Muscle layer of duodenum (tissue), 2 donors: ENCODE measurements at regions not wholly inside any gene's neighbourhood (a gene's known extent, or its start where the extent isn't known, plus 50 kb on each side); places are given as distances from the start of the nearest gene placed in this dataset.

Experiments used
- H3K27ac ChIP-seq: one replicate; pipeline ENCODE4 v1.7.0; 2013; ENCODE audit warnings: mild to moderate bottlenecking, low read length
- H3K27me3 ChIP-seq: one replicate; pipeline ENCODE4 v1.7.0; 2013; ENCODE audit warnings: low read depth, mild to moderate bottlenecking, control low read depth, low read length
- H3K36me3 ChIP-seq, 2 donors: one replicate each; pipeline ENCODE4 v1.7.0; 2013; ENCODE audit warnings: low read length in 2 of 2, control low read depth in 1 of 2, mild to moderate bottlenecking in 1 of 2; ENCODE audit not compliant: insufficient read depth in 2 of 2, control insufficient read depth in 1 of 2
- H3K4me1 ChIP-seq, 2 donors: one replicate each; pipeline ENCODE4 v1.7.0; 2013; ENCODE audit warnings: low read length in 2 of 2, mild to moderate bottlenecking in 2 of 2, control low read depth in 1 of 2, moderate library complexity in 1 of 2; ENCODE audit not compliant: insufficient read depth in 2 of 2, control insufficient read depth in 1 of 2
- H3K4me3 ChIP-seq, 2 donors: one replicate each; pipeline ENCODE4 v1.7.0; 2013; ENCODE audit warnings: low read length in 2 of 2, low read depth in 1 of 2, mild to moderate bottlenecking in 1 of 2
- H3K9me3 ChIP-seq, 2 donors: one replicate each; pipeline ENCODE4 v1.7.0; 2013; ENCODE audit warnings: low read length in 2 of 2, control low read depth in 1 of 2, mild to moderate bottlenecking in 1 of 2; ENCODE audit not compliant: control insufficient read depth in 1 of 2
- donor health status: healthy.

- no peaks in the 10 kb centered on the region for H3K27me3 ChIP-seq
- no peak overlapping the region for H3K4me3 ChIP-seq
- peaks cover 0 to 4% of the 10 kb centered on the region in 2 donors for H3K4me1 ChIP-seq
- H3K27ac ChIP-seq = no peak overlapping the region
- no peaks in the 10 kb centered on the region for H3K9me3 ChIP-seq
- no peaks in the 10 kb centered on the region for H3K36me3 ChIP-seq
Measured at GRCh38 chr1:168782559-168783116, 53.6 kb upstream of the DPT start.

- Histone ChIP-seq H3K4me1 (peaks cover 0 to 4% of the 10 kb centered on the region in 2 donors), H3K9me3 (no peaks in the 10 kb centered on the region), H3K27me3 (no peaks in the 10 kb centered on the region), H3K27ac (peak overlapping the region; percentile 22), H3K36me3 (no peaks in the 10 kb centered on the region), H3K4me3 (no peak overlapping the region)
Measured at GRCh38 chr1:168783458-168784210, 54.6 kb upstream of the DPT start.

- H3K4me1 ChIP-seq = peaks cover 0 to 4% of the 10 kb centered on the region in 2 donors
- H3K27me3 ChIP-seq = no peaks in the 10 kb centered on the region
- no peak overlapping the region for H3K4me3 ChIP-seq
- H3K36me3 ChIP-seq = no peaks in the 10 kb centered on the region
- no peaks in the 10 kb centered on the region for H3K9me3 ChIP-seq
- H3K27ac ChIP-seq = no peak overlapping the region
Measured at GRCh38 chr1:168786476-168787330, 57.7 kb upstream of the DPT start.

GRCh38 chr1:168788258-168788657 is 59.3 kb upstream of the DPT start:
- Histone ChIP-seq H3K4me1 (peaks cover 0 to 3% of the 10 kb centered on the region in 2 donors), H3K27ac (no peak overlapping the region), H3K36me3 (no peaks in the 10 kb centered on the region), H3K9me3 (no peaks in the 10 kb centered on the region), H3K4me3 (no peak overlapping the region), H3K27me3 (no peaks in the 10 kb centered on the region)

GRCh38 chr1:168789501-168789900 is 60.5 kb upstream of the DPT start:
- Histone ChIP-seq H3K27ac (no peak overlapping the region), H3K9me3 (no peaks in the 10 kb centered on the region), H3K36me3 (no peaks in the 10 kb centered on the region), H3K4me1 (no peaks in the 10 kb centered on the region), H3K4me3 (no peak overlapping the region), H3K27me3 (no peaks in the 10 kb centered on the region)

- H3K27me3 ChIP-seq = no peaks in the 10 kb centered on the region
- no peak overlapping the region for H3K4me3 ChIP-seq
- no peak overlapping the region for H3K27ac ChIP-seq
- no peaks in the 10 kb centered on the region for H3K36me3 ChIP-seq
- H3K9me3 ChIP-seq = no peaks in the 10 kb centered on the region
- H3K4me1 ChIP-seq = no peaks in the 10 kb centered on the region
Measured at GRCh38 chr1:168792142-168792541, 63.1 kb upstream of the DPT start.

DNA sequence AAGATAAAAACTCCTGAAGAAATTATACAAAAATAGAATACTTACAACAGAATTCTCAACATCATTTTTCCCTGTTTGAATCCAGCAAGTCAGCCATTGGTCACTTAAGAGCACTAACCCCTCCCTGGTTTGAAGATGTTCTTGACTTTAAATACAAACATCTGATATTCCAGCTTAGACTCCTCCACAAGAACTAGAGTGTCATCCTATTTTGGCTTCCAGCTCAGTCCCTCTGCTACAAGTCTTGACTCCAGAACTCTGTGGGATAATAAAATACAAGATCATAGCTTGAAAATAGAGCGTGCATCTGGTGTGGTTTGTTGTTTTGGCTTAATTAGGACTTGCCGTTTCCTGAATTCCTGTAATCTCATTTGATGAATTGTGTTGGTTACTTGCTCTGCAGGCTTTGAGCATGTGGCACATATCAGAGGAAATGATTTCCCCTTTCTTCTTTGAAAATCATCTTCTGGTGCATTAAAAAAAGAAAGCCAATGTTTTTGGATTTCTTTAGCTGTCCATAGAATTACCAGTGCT is 63.7 kb upstream of the DPT start:
- Histone ChIP-seq H3K4me1 (no peaks in the 10 kb centered on the region), H3K27me3 (no peaks in the 10 kb centered on the region), H3K36me3 (no peaks in the 10 kb centered on the region), H3K4me3 (no peak overlapping the region), H3K27ac (no peak overlapping the region), H3K9me3 (no peaks in the 10 kb centered on the region)

DNA sequence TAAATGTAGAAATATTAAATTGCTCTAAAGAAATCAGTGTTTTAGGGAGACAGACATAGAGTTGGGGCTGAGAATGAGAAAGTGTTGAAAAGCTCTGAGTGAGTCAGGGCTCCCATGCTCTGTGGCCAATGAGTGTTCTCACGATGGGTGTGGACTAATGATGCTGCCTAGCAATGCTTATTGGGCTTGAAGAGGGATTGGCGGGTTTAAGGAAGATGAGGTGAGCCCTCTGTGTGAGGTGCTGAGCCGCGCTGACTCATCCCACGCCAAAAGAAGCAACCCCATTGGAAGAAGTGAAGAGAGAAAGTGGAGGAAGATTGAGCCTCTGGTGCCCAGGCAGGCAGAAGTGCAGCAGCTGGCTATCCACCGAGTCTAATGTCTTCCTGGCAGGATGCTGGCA is 65.1 kb upstream of the DPT start:
- H3K4me1 ChIP-seq = no peaks in the 10 kb centered on the region
- no peaks in the 10 kb centered on the region for H3K9me3 ChIP-seq
- no peak overlapping the region for H3K4me3 ChIP-seq
- no peak overlapping the region for H3K27ac ChIP-seq
- no peaks in the 10 kb centered on the region for H3K27me3 ChIP-seq
- no peaks in the 10 kb centered on the region for H3K36me3 ChIP-seq

- Histone ChIP-seq H3K4me1 (no peaks in the 10 kb centered on the region), H3K27me3 (no peaks in the 10 kb centered on the region), H3K27ac (no peak overlapping the region), H3K4me3 (no peak overlapping the region), H3K9me3 (no peaks in the 10 kb centered on the region), H3K36me3 (no peaks in the 10 kb centered on the region)
Measured at GRCh38 chr1:168795681-168796080, 66.7 kb upstream of the DPT start.

GRCh38 chr1:168799927-168800605 is 71.1 kb upstream of the DPT start:
- Histone ChIP-seq H3K4me1 (no peaks in the 10 kb centered on the region), H3K4me3 (no peak overlapping the region), H3K27me3 (no peaks in the 10 kb centered on the region), H3K9me3 (no peaks in the 10 kb centered on the region), H3K36me3 (no peaks in the 10 kb centered on the region), H3K27ac (no peak overlapping the region)
